GM10266 (cell line): ENCODE measurements at regions not wholly inside any gene's neighbourhood (a gene's known extent, or its start where the extent isn't known, plus 50 kb on each side); places are given as distances from the start of the nearest gene placed in this dataset.

Source experiments
- DNase-seq: peaks from one replicate; pipeline ENCODE4 v3.0.0; 2012; ENCODE audit errors: extremely low spot score
- CTCF ChIP-seq: IDR thresholded peaks from 2 replicates; pipeline ENCODE4 v1.5.1; 2012; ENCODE audit warnings: mild to moderate bottlenecking, low read depth; ENCODE audit not compliant: control insufficient read depth, insufficient read depth; ENCODE audit errors: missing control alignments

DNA sequence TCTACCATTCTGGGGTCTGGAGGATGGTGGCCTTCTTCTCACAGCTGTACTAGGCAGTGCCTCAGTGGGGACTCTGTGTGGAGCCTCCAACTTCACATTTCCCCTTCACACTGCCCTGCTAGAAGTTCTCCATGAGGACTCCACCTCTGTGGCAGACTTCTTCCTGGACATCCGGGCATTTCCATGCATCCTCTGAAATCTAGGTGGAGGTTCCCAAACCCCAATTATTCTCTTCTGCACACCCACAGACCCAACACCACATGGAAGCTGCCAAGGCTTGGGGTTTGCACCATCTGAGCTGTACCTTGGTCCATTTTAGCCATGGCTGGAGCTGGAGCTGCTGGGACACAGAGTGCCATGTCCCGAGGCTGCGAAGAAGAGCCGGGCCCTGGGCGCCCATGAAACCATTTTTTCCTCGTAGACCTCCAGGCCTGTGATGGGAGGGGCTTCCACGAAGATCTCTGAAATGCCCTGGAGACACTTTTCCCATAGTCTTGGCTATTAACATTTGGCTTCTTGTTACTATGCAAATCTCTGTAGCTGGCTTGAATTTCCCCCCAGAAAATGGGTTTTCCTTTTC lies 170.5 kb downstream of the FOXD2 start:
- no peak for TF ChIP-seq CTCF
- DNase-seq, result no peak

DNA sequence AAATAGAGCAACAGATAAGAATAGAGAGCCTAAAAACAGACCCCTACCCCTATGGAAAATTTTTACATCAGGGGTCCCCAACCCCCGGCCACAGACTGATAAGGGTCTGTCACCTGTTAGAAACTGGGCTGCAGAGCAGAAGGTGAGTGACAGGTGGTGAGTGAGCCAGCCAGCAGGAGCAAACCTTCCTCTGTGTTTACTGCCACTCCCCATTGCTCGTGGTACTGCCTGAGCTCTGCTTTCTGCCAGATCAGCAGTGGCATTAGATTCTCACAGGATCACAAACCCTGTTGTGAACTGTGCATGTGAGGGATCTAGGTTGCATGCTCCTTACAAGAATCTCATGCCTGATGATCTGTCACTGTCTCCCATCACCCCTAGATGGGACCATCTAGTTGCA lies 174.1 kb downstream of the FOXD2 start:
- TF ChIP-seq CTCF, result no peak
- DNase-seq, result no peak

GRCh38 chr1:47612819-47613218 lies 175.0 kb downstream of the FOXD2 start:
- DNase-seq, result no peak
- no peak for TF ChIP-seq CTCF

DNA sequence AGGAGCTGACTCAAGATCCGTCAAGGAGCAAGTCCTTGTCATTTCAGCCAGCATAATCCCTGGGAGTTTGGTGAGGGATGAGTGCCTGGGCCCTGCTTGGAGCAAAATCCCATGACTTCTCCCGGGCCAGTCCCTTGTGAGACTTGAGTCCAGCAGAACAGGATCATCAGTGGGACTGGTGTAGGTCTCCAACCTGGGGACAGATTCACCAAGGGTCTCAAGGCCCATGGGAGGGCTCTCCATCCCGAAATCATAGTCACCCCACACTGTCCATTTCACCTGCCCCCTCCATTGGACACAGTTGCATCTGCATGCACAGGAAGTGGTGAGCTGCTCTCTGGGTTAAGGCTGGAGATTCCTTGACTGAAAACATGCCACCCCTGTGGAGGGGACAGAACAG lies 178.2 kb downstream of the FOXD2 start:
- no peak for TF ChIP-seq CTCF
- no peak for DNase-seq

DNA sequence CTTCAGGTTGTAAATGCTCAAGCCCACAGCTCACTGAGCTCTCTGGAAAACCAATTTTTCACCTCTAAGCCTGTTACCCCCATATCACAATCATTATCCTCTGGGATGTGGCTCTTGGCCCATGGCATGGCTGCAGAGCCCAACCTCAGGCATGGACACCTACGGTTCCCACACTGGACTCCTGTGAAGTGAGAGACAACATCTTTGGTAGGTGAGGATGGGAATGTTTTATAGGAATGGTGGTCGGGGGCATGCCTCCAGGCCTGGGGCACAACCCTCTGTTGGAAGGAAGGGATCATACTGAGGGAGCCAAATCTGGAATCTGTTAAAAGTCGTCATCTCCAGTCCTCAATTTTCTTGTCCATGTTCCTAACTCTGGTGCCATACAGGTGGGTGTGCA lies 179.1 kb downstream of the FOXD2 start:
- no peak for DNase-seq
- TF ChIP-seq CTCF, result no peak

DNA sequence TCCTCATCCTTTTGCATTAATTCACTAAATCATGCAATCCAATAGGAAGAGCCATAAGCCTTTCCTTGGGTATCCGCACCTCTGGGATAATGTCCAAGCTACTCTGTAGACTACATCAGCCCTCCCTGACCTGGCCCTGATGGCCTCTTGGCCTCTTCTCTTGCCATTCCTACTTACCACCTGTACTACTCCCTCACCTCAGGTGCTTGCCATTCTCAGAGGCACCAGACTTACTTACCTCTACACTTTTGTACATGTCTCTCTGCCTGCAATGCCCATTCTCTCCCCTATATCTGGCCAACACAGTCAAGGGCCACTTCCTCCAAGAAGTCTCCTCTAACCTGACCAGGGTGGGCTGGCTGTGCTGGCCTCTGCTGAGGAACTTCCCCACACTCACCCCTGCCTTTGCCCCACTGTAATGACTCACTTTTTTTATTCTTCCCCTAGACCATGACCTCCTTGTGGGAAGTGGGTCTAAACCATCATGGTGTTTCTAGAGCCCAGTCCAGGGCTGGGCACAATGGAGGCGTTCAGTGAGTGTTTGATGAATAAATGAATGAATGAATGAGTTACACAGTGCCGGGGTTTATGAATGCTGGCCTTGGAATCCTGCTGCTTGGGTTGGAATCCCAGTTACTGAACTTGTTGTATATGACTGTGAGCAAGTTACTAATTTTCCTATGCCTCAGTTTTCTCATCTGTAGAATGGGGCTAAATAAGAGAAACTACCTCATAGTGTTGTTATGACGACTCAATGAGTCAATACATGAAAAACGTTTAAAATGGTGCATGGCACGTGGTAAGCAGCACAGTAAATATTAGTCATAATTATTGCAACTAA lies 179.8 kb downstream of the FOXD2 start:
- TF ChIP-seq CTCF, result no peak
- no peak for DNase-seq

DNA sequence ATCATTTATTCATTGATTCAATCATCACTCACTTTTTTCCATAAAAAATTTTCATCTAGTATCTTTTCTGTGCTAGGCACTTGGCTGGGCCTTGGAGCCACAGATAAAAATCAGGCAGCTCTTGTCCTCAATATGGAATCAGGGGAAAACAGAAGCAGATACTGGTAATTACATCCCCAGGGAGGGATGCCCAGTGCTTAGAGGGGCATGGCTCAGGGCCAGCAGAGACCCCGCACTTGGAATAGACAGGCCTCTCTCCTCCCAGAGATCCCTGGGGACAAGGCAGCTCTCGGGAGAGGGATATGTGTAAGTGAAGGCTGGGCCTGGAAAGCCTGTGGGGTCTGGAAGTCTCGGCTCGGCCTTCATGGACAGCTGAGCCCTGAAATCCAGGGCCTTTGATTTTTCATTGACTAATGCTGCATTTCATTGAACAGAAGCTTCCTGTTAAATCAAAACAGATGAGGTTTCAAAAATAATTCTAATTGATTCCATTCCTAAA lies 180.4 kb downstream of the FOXD2 start:
- no peak for DNase-seq

More for the DNA sequence above, 180.4 kb downstream of the FOXD2 start:
- no peak for TF ChIP-seq CTCF
